GM12878 (cell line): ENCODE measurements at regions not wholly inside any gene's neighbourhood (a gene's known extent, or its start where the extent isn't known, plus 50 kb on each side); places are given as distances from the start of the nearest gene placed in this dataset.

ENCODE experiments used
- ATAC-seq: fragments of 200-7000 bp; cut with Tn5 transposase; 3 replicates; pipeline ENCODE4 v1.9.1; 2020; ENCODE audit warnings: mild to moderate bottlenecking, moderate library complexity
- BruUV-seq: library from RNA; stranded (reverse); fragments of 400-500 nt; replicated peaks from 2 replicates; lab custom pipeline; 2021; lab: Mats Ljungman, UMichigan
- CTCF ChIA-PET: fragments of 300-600 bp; sonication (Branson Sonifier 250); formaldehyde crosslinking; extraction: SDS; loops from one replicate; lab custom pipeline; 2021; ENCODE audit warnings: inconsistent platforms; lab: Yijun Ruan, JAX
- POLR2A ChIA-PET: fragments of 350-600 bp; formaldehyde crosslinking; extraction: SDS; loops from one replicate; lab custom pipeline; 2021; ENCODE audit warnings: inconsistent platforms; lab: Charles Lee
- RAD21 ChIA-PET: fragments of 300-600 bp; sonication (Branson Sonifier 250); formaldehyde crosslinking; loops from one replicate; lab custom pipeline; 2023; ENCODE audit warnings: antibody characterized with exemption; ENCODE audit not compliant: unreplicated experiment; lab: Charles Lee
- SMC1A ChIA-PET: fragments of 300-600 bp; sonication (Branson Sonifier 250); formaldehyde crosslinking; loops from one replicate; lab custom pipeline; 2023; ENCODE audit not compliant: unreplicated experiment, uncharacterized antibody; lab: Charles Lee
- DNase-seq: peaks from one replicate; pipeline ENCODE4 v3.0.0-alpha.2; 2011; ENCODE audit warnings: low read depth, low spot score
- FAIRE-seq: peaks from 3 replicates; lab custom pipeline; 2011; peaks lifted over from hg19 to GRCh38; lab: Jason Lieb, UNC
- H2AFZ ChIP-seq: 2 replicates; pipeline ENCODE4 v1.6.0; 2011; ENCODE audit warnings: low read depth, low read length, control low read depth; ENCODE audit not compliant: control insufficient read depth
- H3K27ac ChIP-seq: 2 replicates; pipeline ENCODE4 v1.5.1; 2011; ENCODE audit warnings: control low read depth; ENCODE audit not compliant: control insufficient read depth, insufficient read depth
- H3K27me3 ChIP-seq, 2 experiments: replicated peaks in 1 of 2; 2 replicates each; pipeline versions ENCODE4 v1.6.0 to v1.6.1; 2011; ENCODE audit warnings: low read length in 1 of 2; ENCODE audit not compliant: control insufficient read depth in 2 of 2, insufficient read depth in 2 of 2
- H3K36me3 ChIP-seq, 2 experiments: 2 replicates each; pipeline ENCODE4 v1.5.1; 2011; ENCODE audit warnings: low read length in 1 of 2; ENCODE audit not compliant: control insufficient read depth in 2 of 2, insufficient read depth in 2 of 2
- H3K4me1 ChIP-seq: 2 replicates; pipeline ENCODE4 v1.6.1; 2011; ENCODE audit warnings: mild to moderate bottlenecking, low read length, moderate library complexity, mixed read lengths; ENCODE audit not compliant: control insufficient read depth, insufficient read depth
- H3K4me2 ChIP-seq: 2 replicates; pipeline ENCODE4 v1.6.0; 2011; ENCODE audit warnings: control low read depth; ENCODE audit not compliant: control insufficient read depth, insufficient read depth
- H3K4me3 ChIP-seq: fragments of 200-600 bp; sonication (generic); 2 replicates; pipeline ENCODE4 v1.5.1; 2016
- H3K79me2 ChIP-seq: 2 replicates; pipeline ENCODE4 v1.6.0; 2011; ENCODE audit warnings: low read length; ENCODE audit not compliant: control insufficient read depth, insufficient read depth
- H3K9ac ChIP-seq: 2 replicates; pipeline ENCODE4 v1.8.0; 2011; ENCODE audit warnings: low read length, control low read depth, mixed read lengths; ENCODE audit not compliant: control insufficient read depth, insufficient read depth
- H3K9me3 ChIP-seq: replicated peaks from 3 replicates; pipeline ENCODE4 v1.5.1; 2011; ENCODE audit warnings: mild to moderate bottlenecking, low read length; ENCODE audit not compliant: control insufficient read depth, insufficient read depth
- H4K20me1 ChIP-seq: 2 replicates; pipeline ENCODE4 v1.6.0; 2011; ENCODE audit not compliant: control insufficient read depth, insufficient read depth
- FOXM1 ChIP-seq: IDR thresholded peaks from 2 replicates; pipeline ENCODE4 v1.6.1; 2012; ENCODE audit warnings: low read depth, mild to moderate bottlenecking, inconsistent platforms, low read length, moderate library complexity
- KDM1A ChIP-seq: fragments of 200-600 bp; sonication (generic); IDR thresholded peaks from 2 replicates; pipeline ENCODE4 v1.6.1; 2016; ENCODE audit warnings: borderline replicate concordance
- POLR2A ChIP-seq: IDR thresholded peaks from 2 replicates; pipeline ENCODE4 v1.6.1; 2011; ENCODE audit warnings: low read depth, mild to moderate bottlenecking, low read length
- RAD21 ChIP-seq: IDR thresholded peaks from 2 replicates; pipeline ENCODE4 v1.6.1; 2011; ENCODE audit warnings: mild to moderate bottlenecking, low read depth, low read length, moderate library complexity; ENCODE audit not compliant: insufficient read depth
- RELB ChIP-seq: fragments of 450-650 bp; IDR thresholded peaks from 2 replicates; pipeline ENCODE4 v1.6.1; 2017; ENCODE audit warnings: low read depth, mild to moderate bottlenecking, moderate library complexity
- SREBF2 ChIP-seq: IDR thresholded peaks from 2 replicates; pipeline ENCODE4 v1.6.1; 2012; ENCODE audit warnings: mild to moderate bottlenecking, low read length
- TAF1 ChIP-seq: IDR thresholded peaks from 2 replicates; pipeline ENCODE4 v1.6.1; 2011; ENCODE audit warnings: mild to moderate bottlenecking, low read depth, low read length, borderline replicate concordance
- TCF12 ChIP-seq: IDR thresholded peaks from 2 replicates; pipeline ENCODE4 v1.6.1; 2011; ENCODE audit warnings: low read depth, mild to moderate bottlenecking, low read length
- WGBS: methylation state at CpG from one replicate; pipeline ENCODE4 v1.1.6; 2016; ENCODE audit warnings: low lambda C conversion rate; ENCODE audit not compliant: insufficient replicate concordance, insufficient coverage; ENCODE audit errors: missing lambda C conversion rate; 5-methylcytosine and 5-hydroxymethylcytosine counted together
- in situ Hi-C: fragments of 300-500 bp; cut with MboI; formaldehyde crosslinking; loops from 9 replicates; pipeline ENCODE4 v1.14.3; 2018; ENCODE audit warnings: mixed read lengths
- intact Hi-C: fragments of 100-400 bp; cut with micrococcal nuclease; formaldehyde crosslinking; loops from one replicate; pipeline ENCODE4 v1.14.2; 2022; ENCODE audit not compliant: unreplicated experiment

- CTCF ChIA-PET = interaction anchor here (0.7 kb wide), 1 partner anchor 1758 kb away, joined by 3 read pairs; no protein-coding TSS in a partner anchor
- FAIRE-seq (no peak), ATAC-seq (no peak), DNase-seq (no peak)
- SMC1A ChIA-PET = interaction anchor here (0.8 to 2.2 kb wide), 2 partner anchors 14 to 21 kb away, joined by 3 to 8 read pairs; no protein-coding TSS in a partner anchor
- Histone ChIP-seq H3K4me1 (no peaks in the 10 kb centered on the region), H2AFZ (no peak overlapping the region), H3K27me3 (no peaks in the 10 kb centered on the region), H3K27ac (no peak overlapping the region), H3K4me2 (no peak overlapping the region), H3K36me3 (no peaks in the 10 kb centered on the region), H3K4me3 (no peak overlapping the region), H4K20me1 (no peaks in the 10 kb centered on the region), H3K9me3 (no peaks in the 10 kb centered on the region), H3K79me2 (no peaks in the 10 kb centered on the region), H3K9ac (no peak overlapping the region)
- BruUV-seq = no TSS peak
- RAD21 ChIA-PET = no interaction called here
- intact Hi-C loops (no loop called here), in situ Hi-C loops (no loop called here)
- TF ChIP-seq POLR2A = no peak
- no peak for TF ChIP-seq TCF12
- no peak for TF ChIP-seq FOXM1
- no peak for TF ChIP-seq KDM1A
- no peak for TF ChIP-seq RELB
- TF ChIP-seq RAD21 = no peak
- no peak for TF ChIP-seq SREBF2
- TF ChIP-seq TAF1 = no peak
- POLR2A ChIA-PET = no interaction called here
- 42% methylated on average over 9 of the region's 9 CpGs for WGBS
Observed at GRCh38 chr7:28245123-28245878, 64.7 kb upstream of the JAZF1 start.
